Chondrocyte (in vitro differentiated cells): ENCODE measurements at regions not wholly inside any gene's neighbourhood (a gene's known extent, or its start where the extent isn't known, plus 50 kb on each side); places are given as distances from the start of the nearest gene placed in this dataset.
"Not testable (repeated sequence)": the region's sequence is repeated elsewhere in the genome, so short reads cannot be mapped to it uniquely, and the experiment has no call there.

Experiments used
- DNase-seq: peaks from one replicate; pipeline ENCODE4 v3.0.0; 2021; ENCODE audit warnings: mixed read lengths, low spot score
- H3K27ac Mint-ChIP-seq: one replicate; pipeline ENCODE4 v1.8.0; 2021; ENCODE audit warnings: mild to moderate bottlenecking, moderate library complexity, mixed read lengths; ENCODE audit not compliant: unreplicated experiment
- H3K27me3 Mint-ChIP-seq: 2 replicates; pipeline ENCODE4 v1.8.0; 2021; ENCODE audit warnings: low read depth, mixed read lengths
- H3K36me3 Mint-ChIP-seq: 2 replicates; pipeline ENCODE4 v1.8.0; 2021; ENCODE audit warnings: low read depth, mixed read lengths
- H3K4me1 Mint-ChIP-seq: 2 replicates; pipeline ENCODE4 v1.8.0; 2021; ENCODE audit warnings: low read depth, mild to moderate bottlenecking, mixed read lengths
- H3K4me3 Mint-ChIP-seq: one replicate; pipeline ENCODE4 v1.8.0; 2021; ENCODE audit warnings: mild to moderate bottlenecking, moderate library complexity, mixed read lengths; ENCODE audit not compliant: unreplicated experiment
- H3K9me3 Mint-ChIP-seq: 2 replicates; pipeline ENCODE4 v1.8.0; 2021; ENCODE audit warnings: low read depth, mixed read lengths
- CTCF ChIP-seq: fragments of 200-600 bp; sonication (generic); IDR thresholded peaks from 2 replicates; pipeline ENCODE4 v1.5.0; 2021; ENCODE audit warnings: antibody characterized with exemption, mild to moderate bottlenecking, moderate library complexity

- H3K27me3 Mint-ChIP-seq = no peaks in the 10 kb centered on the region
- no peak overlapping the region for H3K4me3 Mint-ChIP-seq
- H3K9me3 Mint-ChIP-seq = peaks cover 15% of the 10 kb centered on the region
- H3K27ac Mint-ChIP-seq = no peak overlapping the region
- no peaks in the 10 kb centered on the region for H3K36me3 Mint-ChIP-seq
- TF ChIP-seq CTCF = no peak
- no peaks in the 10 kb centered on the region for H3K4me1 Mint-ChIP-seq
- DNase-seq = no peak
Measured at GRCh38 chrX:39067866-39068265, 266.6 kb downstream of the MID1IP1 start.

GRCh38 chrX:39068634-39069033 lies 267.4 kb downstream of the MID1IP1 start:
- not testable (repeated sequence) for H3K4me3 Mint-ChIP-seq, H3K27me3 Mint-ChIP-seq, H3K36me3 Mint-ChIP-seq, H3K4me1 Mint-ChIP-seq, DNase-seq, H3K27ac Mint-ChIP-seq
- peaks cover 19% of the 10 kb centered on the region for H3K9me3 Mint-ChIP-seq

- TF ChIP-seq CTCF = no peak
- no peak for DNase-seq
- no peaks in the 10 kb centered on the region for H3K36me3 Mint-ChIP-seq
- peaks cover 2% of the 10 kb centered on the region for H3K27me3 Mint-ChIP-seq
- H3K27ac Mint-ChIP-seq = no peak overlapping the region
- no peak overlapping the region for H3K4me3 Mint-ChIP-seq
- H3K9me3 Mint-ChIP-seq = peaks cover 21% of the 10 kb centered on the region
- no peaks in the 10 kb centered on the region for H3K4me1 Mint-ChIP-seq
Measured at GRCh38 chrX:39070009-39070408, 268.8 kb downstream of the MID1IP1 start.

GRCh38 chrX:39073131-39073530 lies 271.9 kb downstream of the MID1IP1 start:
- TF ChIP-seq CTCF = no peak
- Mint-ChIP-seq H3K36me3 (no peaks in the 10 kb centered on the region), H3K9me3 (peaks cover 24% of the 10 kb centered on the region), H3K4me1 (no peaks in the 10 kb centered on the region), H3K27me3 (peaks cover 2% of the 10 kb centered on the region), H3K4me3 (no peak overlapping the region), H3K27ac (no peak overlapping the region)
- no peak for DNase-seq

GRCh38 chrX:39096599-39096998 lies 295.3 kb downstream of the MID1IP1 start:
- Mint-ChIP-seq H3K4me3 (no peak overlapping the region), H3K27me3 (no peaks in the 10 kb centered on the region), H3K27ac (no peak overlapping the region), H3K4me1 (no peaks in the 10 kb centered on the region), H3K36me3 (no peaks in the 10 kb centered on the region), H3K9me3 (peaks cover 34% of the 10 kb centered on the region)
- no peak for TF ChIP-seq CTCF
- no peak for DNase-seq

- no peak for TF ChIP-seq CTCF
- peaks cover 43% of the 10 kb centered on the region for H3K9me3 Mint-ChIP-seq
- DNase-seq = no peak
- H3K4me3 Mint-ChIP-seq = no peak overlapping the region
- no peaks in the 10 kb centered on the region for H3K4me1 Mint-ChIP-seq
- H3K27me3 Mint-ChIP-seq = no peaks in the 10 kb centered on the region
- H3K36me3 Mint-ChIP-seq = no peaks in the 10 kb centered on the region
- H3K27ac Mint-ChIP-seq = no peak overlapping the region
Measured at GRCh38 chrX:39104745-39105144, 303.5 kb downstream of the MID1IP1 start.
